HG03558 (cell line): ENCODE measurements at regions not wholly inside any gene's neighbourhood (a gene's known extent, or its start where the extent isn't known, plus 50 kb on each side); places are given as distances from the start of the nearest gene placed in this dataset.
"Not testable (repeated sequence)": the region's sequence is repeated elsewhere in the genome, so short reads cannot be mapped to it uniquely, and the experiment has no call there.

Experiments
- ATAC-seq: cut with Tn5 transposase; IDR thresholded peaks from one replicate; pipeline ENCODE4 v1.9.1; 2021; ENCODE audit warnings: moderate number of reproducible peaks; ENCODE audit not compliant: unreplicated experiment; ENCODE audit errors: extremely low read depth

- ATAC-seq = not testable (repeated sequence)
Observed at GRCh38 chrX:65888150-65888549, 151.7 kb downstream of the VSIG4 start.

DNA sequence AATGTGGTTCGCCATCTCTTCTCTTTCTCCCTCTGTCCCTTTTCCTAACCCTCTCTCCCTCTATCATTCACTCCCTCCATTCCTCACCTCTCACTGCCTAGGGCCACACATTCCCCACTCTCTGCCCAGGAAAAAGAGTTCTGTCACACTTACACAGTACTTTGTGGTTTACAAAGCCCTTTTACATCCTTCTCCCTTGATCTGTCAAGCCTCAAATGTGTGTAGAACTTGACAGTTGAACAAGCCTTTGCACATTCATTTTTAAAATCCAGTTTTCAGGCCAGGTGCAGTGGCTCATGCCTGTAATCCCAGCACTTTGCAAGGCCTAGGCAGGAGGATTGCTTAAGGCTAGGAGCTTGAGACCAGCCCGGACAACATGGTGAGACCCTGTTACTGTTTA lies 156.3 kb downstream of the VSIG4 start:
- no peak for ATAC-seq

GRCh38 chrX:65879977-65880799 lies 159.7 kb downstream of the VSIG4 start:
- no peak for ATAC-seq

GRCh38 chrX:65878456-65878855 lies 161.4 kb downstream of the VSIG4 start:
- no peak for ATAC-seq

GRCh38 chrX:65877953-65878352 lies 161.9 kb downstream of the VSIG4 start:
- no peak for ATAC-seq

GRCh38 chrX:65875614-65876013 lies 164.3 kb downstream of the VSIG4 start:
- ATAC-seq = not testable (repeated sequence)

DNA sequence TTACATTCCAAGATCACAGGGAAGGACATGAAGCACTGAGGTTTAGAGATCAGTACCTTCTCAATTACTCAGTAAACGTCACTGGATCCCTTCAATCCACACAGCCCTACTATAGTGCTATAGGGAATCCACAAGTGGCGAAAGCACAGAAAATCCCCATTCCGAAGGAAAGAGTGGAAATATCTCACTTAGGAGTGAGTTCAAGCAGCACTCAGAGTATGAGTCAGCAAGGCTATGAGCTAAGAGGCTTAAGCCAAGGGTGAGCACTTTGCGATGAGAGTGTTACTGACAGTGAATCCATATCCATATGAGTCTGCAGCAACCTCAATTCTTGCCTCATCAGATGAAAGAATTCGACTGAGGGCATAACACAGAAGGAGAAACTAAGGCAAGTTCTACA lies 165.1 kb downstream of the VSIG4 start:
- ATAC-seq = no peak

GRCh38 chrX:65874110-65874509 lies 165.8 kb downstream of the VSIG4 start:
- ATAC-seq = no peak

DNA sequence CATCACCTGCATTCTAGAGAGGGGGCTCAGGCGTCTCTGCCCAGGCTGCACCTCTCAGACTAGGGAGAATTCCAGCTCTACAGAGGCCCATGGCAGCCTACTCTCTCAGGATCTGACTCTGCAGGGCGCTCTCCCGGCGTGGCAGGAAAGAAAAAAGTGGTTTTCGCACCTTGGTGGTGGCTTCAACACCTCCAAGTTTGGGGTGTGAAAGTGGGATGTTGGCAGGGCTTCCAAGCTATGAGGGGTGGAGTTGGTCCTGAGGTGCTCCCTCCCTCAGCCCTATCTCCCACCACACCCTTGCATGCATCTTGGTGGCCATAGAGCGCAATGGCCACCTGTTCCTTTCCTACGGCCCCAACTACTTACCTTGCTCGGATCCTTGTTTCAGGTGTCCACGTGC lies 166.5 kb downstream of the VSIG4 start:
- no peak for ATAC-seq

DNA sequence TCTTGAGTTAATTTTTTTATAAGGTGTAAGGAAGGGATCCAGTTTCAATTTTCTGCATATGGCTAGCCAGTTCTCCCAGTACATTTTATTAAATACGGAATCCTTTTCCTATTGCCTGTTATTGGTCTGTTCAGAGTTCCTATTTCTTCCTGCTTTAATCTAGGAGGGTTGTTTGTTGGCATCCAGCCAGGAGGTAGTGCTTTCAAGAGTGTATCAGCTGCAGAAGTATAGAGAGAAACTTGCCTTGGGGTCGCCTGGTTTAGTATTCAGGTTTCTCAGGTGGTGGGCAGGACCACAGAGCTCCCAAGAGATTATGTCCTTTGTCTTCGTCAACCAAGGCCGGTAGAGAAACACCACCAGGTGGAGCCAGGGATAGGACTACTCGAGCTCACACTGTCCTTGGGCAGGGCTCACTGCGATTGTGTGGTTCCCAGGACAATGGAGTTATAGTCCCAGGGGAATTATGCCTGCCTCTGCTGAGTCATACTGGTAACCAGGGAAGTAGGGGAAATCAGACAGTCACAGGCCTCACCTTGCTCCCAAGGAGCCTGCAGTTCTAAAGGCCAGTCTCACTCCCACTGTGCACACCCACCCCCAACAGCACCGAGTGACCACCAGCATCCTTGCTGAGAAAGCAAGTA lies 168.1 kb downstream of the VSIG4 start:
- ATAC-seq = peak; percentile 44

- ATAC-seq = not testable (repeated sequence)
Observed at GRCh38 chrX:65870544-65870943, 169.3 kb downstream of the VSIG4 start.

- ATAC-seq = no peak
Observed at GRCh38 chrX:65866773-65867172, 173.1 kb downstream of the VSIG4 start.

- ATAC-seq = no peak
Observed at GRCh38 chrX:65866146-65866545, 173.7 kb downstream of the VSIG4 start.

GRCh38 chrX:65862638-65863037 lies 177.2 kb downstream of the VSIG4 start:
- no peak for ATAC-seq

DNA sequence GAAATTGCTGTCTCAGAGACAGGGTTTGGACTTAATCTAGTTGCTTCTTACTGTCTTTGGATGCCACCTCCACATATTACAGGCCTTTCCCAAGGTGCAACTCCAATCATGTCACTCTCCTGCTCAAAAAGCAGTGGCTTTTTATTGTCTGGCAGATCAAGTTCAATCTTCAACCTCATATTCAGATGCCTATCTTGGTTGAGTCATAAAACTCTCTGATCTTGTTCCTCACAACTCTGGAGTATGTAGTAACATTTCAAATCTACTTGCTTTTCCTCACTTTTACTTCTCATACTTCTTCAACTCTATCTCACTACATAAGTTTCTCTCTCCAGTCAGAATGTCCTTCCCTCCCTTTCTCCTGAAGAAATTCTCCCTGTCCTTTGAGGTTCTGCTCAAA lies 180.6 kb downstream of the VSIG4 start:
- ATAC-seq = no peak

DNA sequence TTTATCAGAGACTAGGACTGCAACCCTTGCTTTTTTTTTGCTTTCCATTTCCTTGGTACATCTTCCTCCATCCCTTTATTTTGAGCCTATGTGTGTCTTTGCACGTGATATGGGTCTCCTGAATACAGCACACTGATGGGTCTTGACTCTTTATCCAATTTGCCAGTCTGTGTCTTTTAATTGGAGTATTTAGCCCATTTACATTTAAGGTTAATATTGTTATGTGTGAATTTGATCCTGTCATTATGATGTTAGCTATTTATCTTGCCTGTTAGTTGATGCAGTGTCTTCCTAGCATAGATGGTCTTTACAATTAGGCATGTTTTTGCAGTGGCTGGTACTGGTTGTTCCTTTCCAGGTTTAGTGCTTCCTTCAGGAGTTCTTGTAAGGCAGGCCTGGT lies 185.4 kb downstream of the VSIG4 start:
- ATAC-seq = not testable (repeated sequence)

- not testable (repeated sequence) for ATAC-seq
Observed at GRCh38 chrX:65851306-65851705, 183.9 kb downstream of the MSN start.

- not testable (repeated sequence) for ATAC-seq
Observed at GRCh38 chrX:65850821-65851220, 183.4 kb downstream of the MSN start.

DNA sequence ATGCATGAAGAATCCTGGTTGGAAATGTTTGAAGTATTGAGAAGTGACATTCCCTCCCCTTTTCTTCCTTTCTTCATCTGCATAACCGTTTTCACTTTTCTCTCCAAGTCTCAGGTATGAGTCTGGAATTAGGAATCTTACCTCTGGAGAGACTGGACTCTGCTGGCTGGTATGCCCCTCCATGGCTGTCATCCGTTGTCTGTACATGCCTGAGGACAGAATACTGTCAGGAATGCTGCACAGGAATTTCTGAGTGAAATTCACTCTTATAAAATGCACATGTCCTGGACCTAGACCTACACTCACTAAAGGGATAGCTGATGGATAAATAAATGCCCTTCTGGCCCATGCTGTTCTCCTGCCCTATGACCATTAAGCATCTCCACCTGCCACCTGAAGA lies 179.5 kb downstream of the MSN start:
- ATAC-seq = no peak

GRCh38 chrX:65841263-65841662 lies 173.8 kb downstream of the MSN start:
- no peak for ATAC-seq

- no peak for ATAC-seq
Observed at GRCh38 chrX:65838674-65839073, 171.2 kb downstream of the MSN start.
